Stimulated activated naive CD8-positive, alpha-beta T cell treated with anti-CD3 and anti-CD28 coated beads, Interleukin-15, amount 100 ng/mL, for 72 hours (primary cell): ENCODE measurements at regions not wholly inside any gene's neighbourhood (a gene's known extent, or its start where the extent isn't known, plus 50 kb on each side); places are given as distances from the start of the nearest gene placed in this dataset.
"Not testable (repeated sequence)": the region's sequence is repeated elsewhere in the genome, so short reads cannot be mapped to it uniquely, and the experiment has no call there.

Experiments
- ATAC-seq: fragments of 150-1000 bp; cut with Tn5 transposase; 2 replicates; pipeline ENCODE4 v1.10.0; 2021; ENCODE audit warnings: mild to moderate bottlenecking, moderate library complexity
- DNase-seq, 2 donors: peaks; one replicate each; pipeline ENCODE4 v3.0.0; 2021 to 2022
- H3K27ac Mint-ChIP-seq, 2 donors: one replicate each; pipeline ENCODE4 v1.8.0; 2022; ENCODE audit warnings: mild to moderate bottlenecking in 2 of 2, mixed read lengths in 2 of 2, moderate library complexity in 2 of 2
- H3K27me3 Mint-ChIP-seq: one replicate; pipeline ENCODE4 v1.8.0; 2022; ENCODE audit warnings: mixed read lengths
- H3K4me1 Mint-ChIP-seq: one replicate; pipeline ENCODE4 v1.8.0; 2022; ENCODE audit warnings: mild to moderate bottlenecking, mixed read lengths
- H3K4me3 Mint-ChIP-seq, 2 donors: one replicate each; pipeline ENCODE4 v1.8.0; 2022; ENCODE audit warnings: mild to moderate bottlenecking in 2 of 2, mixed read lengths in 2 of 2, moderate library complexity in 1 of 2
- H3K9me3 Mint-ChIP-seq, 2 donors: one replicate each; pipeline ENCODE4 v1.8.0; 2022; ENCODE audit warnings: mixed read lengths in 2 of 2

DNA sequence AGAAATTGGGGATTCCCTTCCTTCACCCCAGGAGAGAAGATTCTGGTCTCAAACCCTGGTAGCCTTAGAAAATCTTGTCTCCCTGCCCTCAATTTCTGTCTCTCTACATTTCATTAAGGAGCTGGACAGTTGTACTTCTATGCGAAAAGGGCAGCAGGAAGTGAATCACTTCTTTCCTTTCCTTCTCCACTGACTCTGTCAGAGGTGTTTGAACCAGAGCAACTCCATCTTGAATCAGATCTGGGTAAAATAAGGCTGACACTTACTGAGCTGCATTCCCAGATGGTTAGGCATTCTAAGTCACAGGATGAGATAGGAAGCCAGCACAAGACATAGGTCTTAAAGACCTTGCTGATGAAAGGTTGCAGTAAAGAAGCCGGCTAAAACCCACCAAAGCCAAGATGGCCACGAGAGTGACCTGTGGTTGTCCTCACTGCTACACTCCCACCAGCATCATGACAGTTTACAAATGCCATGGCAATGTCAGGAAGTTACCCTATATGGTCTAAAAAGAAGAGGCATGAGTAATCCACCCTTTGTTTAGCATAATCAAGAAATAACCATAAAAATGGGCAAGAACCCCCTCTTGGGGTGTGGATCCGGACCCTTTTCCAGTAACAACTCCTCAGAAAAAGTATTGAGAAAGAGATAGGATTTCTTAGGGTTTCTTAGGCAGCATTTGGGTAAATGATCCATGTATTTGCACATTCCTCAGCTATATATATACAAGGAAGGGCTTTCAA is 95.8 kb upstream of the PLCB4 start:
- H3K27me3 Mint-ChIP-seq: no peaks in the 10 kb centered on the region
- no peaks in the 10 kb centered on the region for H3K4me1 Mint-ChIP-seq
- peaks cover 4 to 22% of the 10 kb centered on the region in 2 donors for H3K9me3 Mint-ChIP-seq
- no peak overlapping the region for H3K27ac Mint-ChIP-seq
- H3K4me3 Mint-ChIP-seq: no peak overlapping the region
- DNase-seq (no peak), ATAC-seq (no peak)

DNA sequence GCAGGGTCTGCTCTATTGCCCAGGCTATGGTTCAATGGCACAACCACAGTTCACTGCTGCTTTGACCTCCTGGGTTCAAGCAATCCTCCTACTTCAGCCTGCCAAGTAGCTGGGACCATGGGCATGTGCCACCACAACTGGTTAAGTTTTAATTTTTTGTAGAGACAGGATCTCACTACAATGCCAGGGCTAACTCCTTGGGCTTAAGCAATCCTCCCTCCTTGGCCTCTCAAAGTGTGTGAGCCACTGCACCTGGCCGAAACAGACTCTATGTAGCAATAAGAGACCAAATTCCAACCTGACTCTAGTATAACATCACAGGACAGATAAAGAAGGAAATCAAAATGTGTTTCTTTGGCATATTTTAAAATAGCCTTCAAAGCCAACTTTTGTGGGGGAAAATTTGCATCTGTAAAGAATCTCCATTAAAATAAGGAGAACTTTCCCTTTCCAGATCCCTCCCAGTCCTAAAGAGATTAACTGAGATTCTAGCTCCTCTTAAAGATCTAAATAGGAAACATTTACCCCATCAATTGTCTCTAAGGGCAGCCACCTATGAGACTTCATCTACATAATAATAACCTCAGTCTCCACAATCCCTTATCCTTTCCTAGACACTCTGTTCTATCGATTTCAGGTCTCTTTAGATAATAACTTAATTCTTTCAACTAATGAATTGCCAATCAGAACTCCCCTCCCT is 94.7 kb upstream of the PLCB4 start:
- DNase-seq (no peak), ATAC-seq (no peak)
- no peak overlapping the region for H3K27ac Mint-ChIP-seq
- H3K9me3 Mint-ChIP-seq: peaks cover 0 to 13% of the 10 kb centered on the region in 2 donors
- no peaks in the 10 kb centered on the region for H3K4me1 Mint-ChIP-seq
- H3K4me3 Mint-ChIP-seq: no peak overlapping the region
- no peaks in the 10 kb centered on the region for H3K27me3 Mint-ChIP-seq

DNA sequence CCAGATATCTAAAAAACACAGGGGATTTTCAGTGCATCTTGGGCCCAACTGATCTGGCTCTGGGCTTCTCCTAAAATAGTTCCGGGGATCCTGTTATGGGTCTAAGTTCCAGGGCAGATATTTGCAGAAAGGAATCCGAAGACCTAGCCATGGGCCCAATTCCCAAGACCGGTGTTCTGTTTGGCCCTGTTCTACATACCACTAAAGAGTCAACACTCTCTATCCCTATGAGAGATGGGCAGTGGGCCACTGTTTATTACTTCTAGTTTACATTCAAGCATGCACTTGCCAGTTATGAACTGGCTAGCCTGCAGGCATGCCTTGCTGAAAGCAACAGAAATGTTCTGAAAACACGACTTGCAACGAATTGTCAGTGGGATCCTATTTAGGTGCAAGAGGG is 87.4 kb upstream of the PLCB4 start:
- no peak for DNase-seq
- Mint-ChIP-seq H3K4me3 (no peak overlapping the region), H3K27me3 (no peaks in the 10 kb centered on the region), H3K9me3 (no peaks in the 10 kb centered on the region), H3K27ac (no peak overlapping the region), H3K4me1 (no peaks in the 10 kb centered on the region)
- no peak for ATAC-seq

DNA sequence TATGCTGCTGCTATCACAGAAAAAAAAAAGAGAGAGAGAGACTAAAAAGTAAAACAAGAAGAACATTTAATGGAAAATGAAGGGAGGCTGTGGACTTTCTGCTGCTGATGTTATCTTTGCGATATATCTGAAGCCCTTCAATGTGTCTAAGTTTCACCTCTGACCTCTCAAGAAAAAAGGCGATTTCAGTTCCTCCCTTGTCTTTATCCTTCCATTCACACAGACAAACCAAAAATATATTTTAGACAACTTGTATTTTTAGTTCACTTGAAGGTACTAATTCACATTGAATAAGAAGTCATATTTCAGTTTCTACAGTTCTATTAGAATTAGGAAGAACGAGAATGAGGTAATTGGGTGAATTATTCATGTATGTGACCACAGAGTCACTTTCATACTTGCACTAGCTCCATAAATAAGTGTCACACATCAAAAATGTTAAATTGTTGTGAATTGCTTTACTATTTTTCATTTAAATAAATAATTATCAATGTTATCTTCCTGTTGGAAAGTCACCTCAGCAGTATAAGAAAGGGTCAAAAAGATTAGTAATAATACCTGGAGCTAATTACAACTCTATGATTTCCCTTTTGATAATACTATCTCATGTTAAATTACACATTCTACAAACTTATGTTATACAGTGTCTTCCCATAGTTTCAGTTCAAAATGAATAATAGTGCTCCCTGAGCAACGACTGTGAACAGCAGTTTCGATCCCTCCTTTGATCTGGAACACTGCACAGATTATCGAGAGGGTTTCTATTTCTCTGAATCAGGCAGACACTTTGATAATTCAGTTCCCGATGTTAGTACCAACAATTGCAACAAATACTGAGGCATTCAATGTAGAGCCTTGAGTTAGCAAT is 85.2 kb upstream of the PLCB4 start:
- ATAC-seq (no peak), DNase-seq (no peak)
- Mint-ChIP-seq H3K4me1 (no peaks in the 10 kb centered on the region), H3K27me3 (no peaks in the 10 kb centered on the region), H3K9me3 (peaks cover 0 to 7% of the 10 kb centered on the region in 2 donors), H3K27ac (no peak overlapping the region), H3K4me3 (no peak overlapping the region)

DNA sequence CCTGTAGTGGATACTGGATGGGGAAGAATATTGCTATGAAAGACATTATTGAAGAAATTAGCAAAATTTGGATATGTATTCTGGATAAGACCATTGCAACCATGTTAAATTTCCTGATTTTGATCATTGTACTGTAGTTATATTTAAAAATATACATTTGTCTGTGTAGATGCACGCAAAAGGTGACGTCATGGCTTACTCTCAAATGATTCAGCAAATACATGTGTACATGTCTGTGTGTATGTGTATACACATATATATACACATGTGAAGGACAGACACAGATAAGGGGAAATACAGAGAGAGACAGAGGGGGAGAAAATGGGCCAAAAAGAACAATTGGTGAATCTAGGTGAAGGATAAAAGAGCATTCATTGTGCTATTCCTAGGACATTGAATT is 82.3 kb upstream of the PLCB4 start:
- ATAC-seq (no peak), DNase-seq (no peak)
- Mint-ChIP-seq H3K27ac (no peak overlapping the region), H3K4me3 (no peak overlapping the region), H3K4me1 (no peaks in the 10 kb centered on the region), H3K27me3 (no peaks in the 10 kb centered on the region), H3K9me3 (peaks cover 0 to 7% of the 10 kb centered on the region in 2 donors)

DNA sequence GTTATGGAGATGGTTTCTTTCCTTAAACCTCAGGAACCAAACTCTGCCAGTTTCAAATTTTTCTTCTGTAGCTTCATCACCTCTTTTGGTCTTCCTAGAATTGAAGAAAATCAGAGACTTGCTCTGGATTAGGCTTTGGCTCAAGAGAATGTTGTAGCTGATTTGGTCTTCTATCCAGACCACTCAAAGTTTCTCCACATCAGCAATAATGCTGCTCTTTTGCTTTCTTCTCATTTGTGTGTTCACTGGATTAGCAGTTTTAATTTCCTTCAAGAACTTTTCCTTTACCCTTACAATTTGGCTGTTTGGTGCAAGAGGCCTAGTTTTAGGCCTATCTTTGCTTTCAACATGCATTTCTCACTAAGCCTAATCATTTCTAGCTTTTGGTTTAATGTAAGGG is 78.1 kb upstream of the PLCB4 start:
- H3K9me3 Mint-ChIP-seq: peaks cover 0 to 7% of the 10 kb centered on the region in 2 donors
- H3K4me3 Mint-ChIP-seq: no peak overlapping the region
- H3K27me3 Mint-ChIP-seq: no peaks in the 10 kb centered on the region
- DNase-seq (no peak), ATAC-seq (no peak)
- no peaks in the 10 kb centered on the region for H3K4me1 Mint-ChIP-seq
- H3K27ac Mint-ChIP-seq: no peak overlapping the region

DNA sequence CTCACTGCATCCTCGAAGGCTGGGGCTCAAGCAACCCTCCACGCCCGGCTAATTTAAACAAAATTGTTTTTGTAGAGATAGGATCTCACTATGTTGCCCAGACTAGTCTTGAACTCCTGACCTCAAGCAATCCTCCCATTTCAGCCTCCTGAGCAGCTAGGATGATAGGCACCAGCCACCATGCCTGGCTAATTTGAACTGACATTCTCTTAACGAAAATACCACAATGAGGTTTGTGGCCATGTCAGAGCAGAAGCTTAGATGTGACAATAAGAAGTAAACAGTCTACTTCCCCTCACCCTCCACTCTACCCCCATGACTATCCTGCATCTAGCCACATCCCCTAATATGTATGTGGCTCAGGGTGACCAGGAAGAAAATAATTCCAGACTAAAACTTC is 74.8 kb upstream of the PLCB4 start:
- H3K4me3 Mint-ChIP-seq: no peak overlapping the region
- H3K27me3 Mint-ChIP-seq: no peaks in the 10 kb centered on the region
- ATAC-seq (no peak), DNase-seq (no peak)
- H3K4me1 Mint-ChIP-seq: no peaks in the 10 kb centered on the region
- no peaks in the 10 kb centered on the region for H3K9me3 Mint-ChIP-seq
- H3K27ac Mint-ChIP-seq: no peak overlapping the region

DNA sequence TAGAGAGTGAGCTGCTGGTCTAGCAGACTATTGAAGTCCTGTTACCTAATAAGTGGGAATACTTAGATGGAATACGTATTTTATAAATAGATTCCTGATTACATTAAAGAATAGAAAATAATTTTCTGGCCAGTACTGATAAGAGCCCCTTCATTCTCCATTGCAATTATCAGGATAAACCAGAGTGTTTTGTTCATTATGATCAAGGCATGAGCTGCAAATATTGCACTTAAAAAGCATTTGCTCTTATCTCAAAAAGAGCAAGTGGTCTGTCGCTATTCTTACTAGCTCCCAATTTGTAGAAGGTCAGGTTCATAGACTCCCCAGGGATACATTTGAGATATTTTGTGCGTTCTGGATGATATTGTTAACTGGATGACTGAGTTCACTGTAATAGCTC is 73.1 kb upstream of the PLCB4 start:
- Mint-ChIP-seq H3K27me3 (no peaks in the 10 kb centered on the region), H3K27ac (no peak overlapping the region), H3K9me3 (no peaks in the 10 kb centered on the region), H3K4me3 (no peak overlapping the region), H3K4me1 (no peaks in the 10 kb centered on the region)
- no peak for ATAC-seq
- no peak for DNase-seq

DNA sequence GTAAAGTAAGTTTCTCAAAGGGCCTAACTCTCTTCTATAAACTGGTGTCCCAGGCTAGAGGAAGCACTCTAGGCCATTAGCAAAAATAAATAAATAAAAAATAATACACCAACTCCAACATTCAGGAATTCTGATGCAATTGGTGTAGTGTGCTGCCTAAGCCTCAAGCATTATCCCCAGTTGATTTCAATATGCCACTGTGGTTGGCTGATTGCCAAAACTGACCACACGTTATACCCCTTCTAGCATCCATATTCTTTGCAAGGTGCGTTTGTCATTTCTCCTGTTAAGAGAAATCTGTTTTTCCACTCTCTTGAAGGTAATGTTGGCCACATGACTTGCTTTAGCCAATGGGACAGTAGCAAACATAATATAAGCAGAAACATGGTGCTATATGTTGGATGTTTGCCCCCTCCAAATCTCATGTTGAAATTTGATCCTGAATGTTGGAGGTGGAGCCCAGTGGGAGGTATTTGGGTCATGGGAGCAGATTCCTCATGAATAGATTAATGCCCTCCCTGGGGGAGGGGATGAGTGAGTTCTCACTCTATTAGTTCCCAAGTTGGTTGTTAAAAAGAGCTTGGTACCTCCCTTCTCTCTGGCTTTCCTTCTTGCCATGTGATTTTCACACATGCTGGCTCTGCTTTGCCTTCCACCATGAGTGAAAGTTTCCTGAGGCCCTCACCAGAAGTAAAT is 71.9 kb upstream of the PLCB4 start:
- H3K4me1 Mint-ChIP-seq: no peaks in the 10 kb centered on the region
- DNase-seq (no peak), ATAC-seq (no peak)
- H3K9me3 Mint-ChIP-seq: peaks cover 3 to 8% of the 10 kb centered on the region in 2 donors
- H3K27me3 Mint-ChIP-seq: no peaks in the 10 kb centered on the region
- no peak overlapping the region for H3K4me3 Mint-ChIP-seq
- no peak overlapping the region for H3K27ac Mint-ChIP-seq

DNA sequence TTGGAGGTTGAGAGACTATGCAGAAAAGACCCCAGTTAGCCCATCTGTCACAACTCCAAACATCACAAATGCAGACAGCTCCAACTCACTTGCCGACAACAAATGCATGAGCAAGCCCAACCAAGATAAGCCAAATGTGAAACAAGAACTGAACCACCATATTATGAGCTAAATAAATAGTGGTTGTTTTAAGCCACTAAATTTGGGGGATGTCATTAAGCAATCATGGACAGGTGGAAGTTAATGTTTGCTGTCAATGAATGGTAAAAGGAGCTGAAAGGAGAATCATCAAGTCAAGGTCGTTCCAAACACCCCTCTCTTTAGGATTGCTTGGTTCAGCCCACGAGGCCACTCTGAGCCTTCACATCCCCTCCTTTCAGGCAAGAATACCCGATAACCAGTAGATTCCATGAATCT is 71.2 kb upstream of the PLCB4 start:
- no peak for DNase-seq

DNA sequence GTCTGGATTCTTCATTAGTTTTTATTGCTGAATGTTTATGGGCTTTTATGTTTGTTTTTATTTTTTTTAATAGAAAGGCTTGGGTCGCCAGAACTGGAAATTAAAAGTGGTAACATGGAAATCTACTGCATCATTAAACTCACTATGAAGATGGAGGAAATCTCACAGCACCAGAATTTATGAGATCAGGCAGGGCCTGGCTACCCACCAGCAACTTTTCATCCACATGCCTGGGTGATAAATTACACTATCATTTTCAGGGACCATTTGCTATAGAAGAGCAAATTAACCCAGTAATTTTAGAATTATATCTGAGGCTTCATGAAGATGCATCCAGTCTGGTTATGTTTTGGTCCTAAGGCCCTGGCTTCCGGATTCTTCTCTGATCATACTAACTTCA is 57.8 kb upstream of the PLCB4 start:
- no peaks in the 10 kb centered on the region for H3K9me3 Mint-ChIP-seq
- H3K27me3 Mint-ChIP-seq: no peaks in the 10 kb centered on the region
- DNase-seq: no peak
- no peak overlapping the region for H3K4me3 Mint-ChIP-seq
- no peaks in the 10 kb centered on the region for H3K4me1 Mint-ChIP-seq
- no peak for ATAC-seq
- no peak overlapping the region for H3K27ac Mint-ChIP-seq

More for the DNA sequence above, 71.2 kb upstream of the PLCB4 start:
- no peak for ATAC-seq
- H3K4me1 Mint-ChIP-seq: no peaks in the 10 kb centered on the region
- H3K27ac Mint-ChIP-seq: no peak overlapping the region
- H3K4me3 Mint-ChIP-seq: no peak overlapping the region
- H3K27me3 Mint-ChIP-seq: no peaks in the 10 kb centered on the region
- peaks cover 11% of the 10 kb centered on the region in 2 donors for H3K9me3 Mint-ChIP-seq

DNA sequence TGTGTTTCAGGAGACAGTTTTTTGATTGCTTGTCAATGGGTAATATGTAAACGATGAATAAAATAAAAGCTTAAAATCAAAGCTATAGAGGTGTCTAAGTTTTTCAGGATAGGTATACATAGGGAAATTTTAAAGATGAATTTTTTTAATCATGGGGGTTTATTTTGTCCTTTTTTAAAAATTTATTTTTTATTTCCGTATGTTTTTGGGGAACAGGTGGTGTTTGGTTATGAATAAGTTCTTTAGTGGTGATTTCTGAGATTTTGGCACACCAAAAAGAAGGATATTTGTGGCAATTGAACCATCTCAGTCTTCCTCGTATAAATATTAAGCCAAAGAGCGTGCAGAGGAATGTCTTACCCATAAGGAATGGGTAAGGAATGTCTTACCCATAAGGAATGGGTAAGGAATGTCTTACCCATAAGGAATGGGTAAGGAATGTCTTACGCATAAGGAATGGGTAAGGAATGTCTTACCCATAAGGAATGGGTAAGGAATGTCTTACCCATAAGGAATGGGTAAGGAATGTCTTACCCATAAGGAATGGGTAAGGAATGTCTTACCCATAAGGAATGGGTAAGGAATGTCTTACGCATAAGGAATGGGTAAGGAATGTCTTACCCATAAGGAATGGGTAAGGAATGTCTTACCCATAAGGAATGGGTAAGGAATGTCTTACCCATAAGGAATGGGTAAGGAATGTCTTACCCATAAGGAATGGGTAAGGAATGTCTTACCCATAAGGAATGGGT is 53.5 kb upstream of the PLCB4 start:
- not testable (repeated sequence) for DNase-seq, H3K4me3 Mint-ChIP-seq, H3K9me3 Mint-ChIP-seq, H3K27ac Mint-ChIP-seq, H3K4me1 Mint-ChIP-seq, H3K27me3 Mint-ChIP-seq, ATAC-seq

DNA sequence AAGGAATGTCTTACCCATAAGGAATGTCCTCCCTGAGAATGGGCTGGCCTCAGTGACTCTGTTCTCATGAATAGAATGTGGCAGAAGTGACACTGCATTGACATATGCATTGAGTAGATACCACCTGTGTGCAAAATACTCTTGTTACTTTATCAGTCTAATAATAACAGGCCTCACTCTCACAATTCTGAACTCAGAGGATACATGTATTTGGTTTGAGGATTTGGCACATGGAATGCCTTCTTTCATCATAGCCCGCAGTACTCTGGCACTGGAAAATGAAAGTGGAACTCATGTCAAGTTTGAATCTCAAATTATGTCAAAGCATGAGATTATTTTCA is 52.9 kb upstream of the PLCB4 start:
- Mint-ChIP-seq H3K4me1 (peaks cover 6% of the 10 kb centered on the region), H3K27ac (no peak overlapping the region), H3K9me3 (peaks cover under 1 to 2% of the 10 kb centered on the region in 2 donors), H3K4me3 (no peak overlapping the region), H3K27me3 (no peaks in the 10 kb centered on the region)
- ATAC-seq (no peak), DNase-seq (no peak)

DNA sequence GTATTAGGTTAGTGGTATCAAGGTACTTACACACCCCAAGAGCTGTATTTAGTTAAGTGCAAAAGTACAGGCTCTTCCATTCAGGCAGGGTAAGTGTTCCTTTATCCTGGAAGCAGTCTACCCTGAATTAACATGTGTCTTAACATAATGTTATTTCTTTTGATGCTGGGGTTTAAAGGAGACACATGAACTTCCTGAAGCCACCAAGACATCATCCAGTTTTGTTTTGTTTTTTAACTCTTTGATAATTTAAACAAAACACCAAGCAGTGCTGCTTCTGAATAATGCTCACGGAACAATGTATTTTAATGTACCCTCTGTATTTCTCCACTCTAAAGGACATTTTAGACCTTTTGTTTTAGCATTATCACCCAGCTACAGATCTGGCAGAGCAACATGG is 50.5 kb upstream of the PLCB4 start:
- Mint-ChIP-seq H3K4me1 (peaks cover 6% of the 10 kb centered on the region), H3K4me3 (no peak overlapping the region)

More for the DNA sequence above, 50.5 kb upstream of the PLCB4 start:
- ATAC-seq (no peak), DNase-seq (no peak)
- H3K9me3 Mint-ChIP-seq: peaks cover 12 to 13% of the 10 kb centered on the region in 2 donors
- H3K27ac Mint-ChIP-seq: no peak overlapping the region
- H3K27me3 Mint-ChIP-seq: no peaks in the 10 kb centered on the region
